RWPE2 (cell line): ENCODE measurements at regions not wholly inside any gene's neighbourhood (a gene's known extent, or its start where the extent isn't known, plus 50 kb on each side); places are given as distances from the start of the nearest gene placed in this dataset.

Experiments used
- ATAC-seq: fragments of 200-7000 bp; cut with Tn5 transposase; 3 replicates; pipeline ENCODE4 v1.9.1; 2021; ENCODE audit warnings: low read depth
- DNase-seq: peaks from one replicate; pipeline ENCODE4 v3.0.0-alpha.2; 2020; ENCODE audit warnings: low spot score
- H3K27ac ChIP-seq: fragments of 450-650 bp; 2 replicates; pipeline ENCODE4 v1.5.1; 2017; ENCODE audit warnings: mild to moderate bottlenecking; ENCODE audit not compliant: poor library complexity, severe bottlenecking
- H3K27me3 ChIP-seq: fragments of 250-450 bp; sonication (Bioruptor Pico); 2 replicates; pipeline ENCODE4 v1.5.1; 2021; ENCODE audit warnings: mild to moderate bottlenecking, moderate library complexity; ENCODE audit not compliant: insufficient read depth, poor library complexity, severe bottlenecking
- H3K36me3 ChIP-seq: fragments of 250-450 bp; sonication (Bioruptor Pico); 2 replicates; pipeline ENCODE4 v1.5.1; 2020; ENCODE audit warnings: low read depth, mild to moderate bottlenecking, moderate library complexity
- H3K4me1 ChIP-seq: fragments of 250-450 bp; sonication (Bioruptor Pico); 2 replicates; pipeline ENCODE4 v1.5.1; 2021; ENCODE audit warnings: mild to moderate bottlenecking, moderate library complexity; ENCODE audit not compliant: insufficient read depth, poor library complexity, severe bottlenecking
- H3K4me3 ChIP-seq: fragments of 250-450 bp; sonication (Bioruptor Pico); 2 replicates; pipeline ENCODE4 v1.5.1; 2021; ENCODE audit warnings: mild to moderate bottlenecking, moderate library complexity; ENCODE audit not compliant: severe bottlenecking
- H3K9me3 ChIP-seq: fragments of 250-450 bp; sonication (Bioruptor Pico); 2 replicates; pipeline ENCODE4 v1.5.1; 2021; ENCODE audit warnings: mild to moderate bottlenecking, moderate library complexity; ENCODE audit not compliant: severe bottlenecking
- TF ChIP-seq, protein P1 (sequence below): fragments of 450-650 bp; IDR thresholded peaks from one replicate; pipeline ENCODE4 v1.5.1; 2017; ENCODE audit warnings: mild to moderate bottlenecking, moderate library complexity; ENCODE audit not compliant: poor library complexity, severe bottlenecking

DNA sequence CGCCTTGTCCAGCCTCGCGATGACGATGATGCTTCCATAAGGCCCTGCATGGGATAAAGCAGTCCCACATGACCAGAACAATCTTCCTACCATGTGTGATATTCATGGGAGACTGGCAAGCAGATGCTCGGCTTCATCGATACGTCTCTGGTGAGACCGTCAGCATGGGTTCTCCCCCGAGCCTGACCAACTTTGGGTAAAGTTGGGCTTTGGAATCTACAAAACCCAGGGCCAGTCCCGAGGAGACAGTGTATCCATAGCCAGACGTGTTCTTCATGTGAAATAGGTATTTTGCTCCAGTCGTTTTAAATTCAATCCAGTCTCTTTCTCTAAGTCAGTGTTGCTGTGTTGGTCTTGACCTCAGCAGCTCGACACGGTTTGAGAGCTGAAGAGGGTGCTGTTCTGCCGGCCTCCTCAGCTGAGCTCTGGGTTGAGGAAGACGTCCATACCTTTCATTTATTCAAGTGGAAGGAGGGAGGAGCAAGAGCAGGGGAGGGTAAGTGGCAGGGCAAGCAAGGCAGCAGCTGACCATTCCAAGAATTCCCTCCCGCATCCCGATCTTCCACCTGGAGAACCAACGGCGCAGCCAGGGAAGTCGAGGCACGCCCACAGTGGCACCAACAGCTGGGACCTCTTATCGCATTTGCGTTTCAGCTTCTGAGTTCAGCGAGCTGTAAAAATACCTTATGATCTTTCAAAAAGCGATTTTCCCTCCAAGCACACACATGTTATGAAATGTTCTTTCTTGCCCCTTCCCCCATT, 64.0 kb upstream of the THBS2 start:
- Histone ChIP-seq H3K27ac (no peak overlapping the region), H3K4me3 (no peak overlapping the region), H3K27me3 (no peaks in the 10 kb centered on the region), H3K36me3 (no peaks in the 10 kb centered on the region), H3K4me1 (no peaks in the 10 kb centered on the region), H3K9me3 (no peaks in the 10 kb centered on the region)
- ATAC-seq: no peak
- TF ChIP-seq, protein P1, sequence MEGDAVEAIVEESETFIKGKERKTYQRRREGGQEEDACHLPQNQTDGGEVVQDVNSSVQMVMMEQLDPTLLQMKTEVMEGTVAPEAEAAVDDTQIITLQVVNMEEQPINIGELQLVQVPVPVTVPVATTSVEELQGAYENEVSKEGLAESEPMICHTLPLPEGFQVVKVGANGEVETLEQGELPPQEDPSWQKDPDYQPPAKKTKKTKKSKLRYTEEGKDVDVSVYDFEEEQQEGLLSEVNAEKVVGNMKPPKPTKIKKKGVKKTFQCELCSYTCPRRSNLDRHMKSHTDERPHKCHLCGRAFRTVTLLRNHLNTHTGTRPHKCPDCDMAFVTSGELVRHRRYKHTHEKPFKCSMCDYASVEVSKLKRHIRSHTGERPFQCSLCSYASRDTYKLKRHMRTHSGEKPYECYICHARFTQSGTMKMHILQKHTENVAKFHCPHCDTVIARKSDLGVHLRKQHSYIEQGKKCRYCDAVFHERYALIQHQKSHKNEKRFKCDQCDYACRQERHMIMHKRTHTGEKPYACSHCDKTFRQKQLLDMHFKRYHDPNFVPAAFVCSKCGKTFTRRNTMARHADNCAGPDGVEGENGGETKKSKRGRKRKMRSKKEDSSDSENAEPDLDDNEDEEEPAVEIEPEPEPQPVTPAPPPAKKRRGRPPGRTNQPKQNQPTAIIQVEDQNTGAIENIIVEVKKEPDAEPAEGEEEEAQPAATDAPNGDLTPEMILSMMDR: no peak
- DNase-seq: no peak

DNA sequence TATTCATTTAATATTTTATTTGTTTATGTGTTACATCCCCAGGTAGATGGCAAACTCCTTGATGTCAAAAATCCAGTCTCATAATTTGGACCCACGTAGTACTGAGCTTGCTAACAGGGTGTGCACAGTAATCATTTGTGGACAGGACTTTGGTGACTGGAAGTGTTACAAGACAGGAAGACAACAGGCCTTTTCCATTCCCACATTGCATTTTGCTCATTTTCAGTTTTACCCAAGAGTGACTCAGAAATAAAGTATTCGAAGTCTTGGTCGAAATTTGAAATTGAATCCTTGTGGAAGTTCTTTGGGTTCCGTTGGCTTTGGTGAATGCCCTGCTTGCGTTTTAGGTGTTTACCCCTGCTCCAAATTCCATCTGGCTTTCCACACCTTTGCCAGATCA, 63.0 kb upstream of the THBS2 start:
- Histone ChIP-seq H3K4me1 (no peaks in the 10 kb centered on the region), H3K36me3 (no peaks in the 10 kb centered on the region), H3K27ac (no peak overlapping the region), H3K9me3 (no peaks in the 10 kb centered on the region), H3K4me3 (no peak overlapping the region), H3K27me3 (no peaks in the 10 kb centered on the region)
- no peak for DNase-seq
- TF ChIP-seq, protein P1: no peak
- ATAC-seq: no peak

DNA sequence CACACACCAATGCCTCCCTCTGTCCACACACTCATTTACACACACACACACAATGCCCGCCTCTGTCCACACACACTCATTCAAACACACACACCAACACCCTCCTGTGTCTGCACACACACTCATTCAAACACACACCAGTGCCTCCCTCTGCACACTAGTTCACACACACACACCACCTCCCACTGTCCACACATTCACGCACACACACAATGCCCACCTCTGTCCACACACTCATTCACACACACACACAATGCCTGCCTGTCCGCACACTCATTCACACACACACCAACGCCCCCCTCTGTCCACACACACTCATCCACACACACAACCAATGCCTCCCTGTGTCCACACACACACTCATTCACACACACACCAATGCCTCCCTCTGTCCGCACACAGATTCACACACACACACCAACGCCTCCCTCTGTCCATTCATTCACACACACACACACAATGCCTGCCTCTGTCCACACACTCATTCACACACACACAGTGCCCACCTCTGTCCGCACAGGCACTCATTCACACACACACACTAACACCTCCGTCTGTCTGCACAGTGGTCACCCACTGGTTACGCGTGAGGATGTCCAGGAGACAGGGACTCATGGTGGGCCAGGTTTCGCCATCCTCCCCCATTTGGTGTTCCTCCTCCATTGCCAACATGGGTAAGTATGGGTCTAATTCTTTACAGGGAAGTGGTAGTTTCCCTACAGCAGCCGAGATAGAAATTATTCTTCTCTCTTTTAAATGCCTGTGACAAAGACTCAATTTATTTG, 62.4 kb upstream of the THBS2 start:
- ATAC-seq (no peak), DNase-seq (no peak)
- Histone ChIP-seq H3K4me1 (no peaks in the 10 kb centered on the region), H3K36me3 (no peaks in the 10 kb centered on the region), H3K9me3 (no peaks in the 10 kb centered on the region), H3K27me3 (no peaks in the 10 kb centered on the region), H3K27ac (no peak overlapping the region), H3K4me3 (no peak overlapping the region)
- TF ChIP-seq, protein P1: no peak

DNA sequence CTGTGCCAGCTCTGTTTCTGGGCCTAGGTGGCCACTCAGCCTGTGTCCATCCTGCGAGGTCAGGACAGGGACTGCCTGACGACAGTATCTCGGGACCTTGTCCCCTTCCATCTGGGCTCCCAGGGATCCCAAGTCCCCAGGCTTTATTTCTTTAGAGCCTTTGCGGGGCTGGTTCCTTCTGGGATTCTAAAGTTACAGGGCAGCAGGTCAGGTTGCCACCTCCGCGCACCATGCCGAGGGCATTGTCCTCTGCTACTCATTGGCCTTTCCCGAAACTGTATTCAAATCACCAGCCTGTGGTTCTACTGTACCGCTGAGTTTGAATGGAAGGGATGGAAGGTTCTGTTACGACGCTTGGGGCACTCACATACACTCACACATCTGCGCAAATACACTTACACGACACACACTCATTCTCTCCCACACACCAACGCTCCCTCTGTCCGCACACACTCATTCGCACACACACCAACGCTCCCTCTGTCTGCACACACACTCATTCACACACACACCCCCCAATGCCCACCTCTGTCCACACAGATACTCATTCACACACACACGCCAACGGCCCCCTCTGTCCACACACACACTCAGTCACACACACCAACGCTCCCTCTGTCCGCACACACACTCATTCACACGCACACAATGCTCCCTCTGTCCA, 59.8 kb upstream of the THBS2 start:
- TF ChIP-seq, protein P1: no peak
- H3K9me3 ChIP-seq: no peaks in the 10 kb centered on the region
- H3K4me3 ChIP-seq: no peak overlapping the region
- DNase-seq (no peak), ATAC-seq (no peak)
- H3K27ac ChIP-seq: no peak overlapping the region
- no peaks in the 10 kb centered on the region for H3K4me1 ChIP-seq
- no peaks in the 10 kb centered on the region for H3K36me3 ChIP-seq
- H3K27me3 ChIP-seq: no peaks in the 10 kb centered on the region
